Epithelial cell of prostate (primary cell): ENCODE measurements at regions not wholly inside any gene's neighbourhood (a gene's known extent, or its start where the extent isn't known, plus 50 kb on each side); places are given as distances from the start of the nearest gene placed in this dataset.
"Not testable (repeated sequence)": the region's sequence is repeated elsewhere in the genome, so short reads cannot be mapped to it uniquely, and the experiment has no call there.

Experiments used
- DNase-seq: peaks from one replicate; pipeline ENCODE4 v3.0.0-alpha.2; 2011; ENCODE audit warnings: low read depth, low spot score
- H3K27ac ChIP-seq: fragments of 450-650 bp; 2 replicates; pipeline ENCODE4 v1.5.1; 2017; ENCODE audit warnings: mild to moderate bottlenecking

DNA sequence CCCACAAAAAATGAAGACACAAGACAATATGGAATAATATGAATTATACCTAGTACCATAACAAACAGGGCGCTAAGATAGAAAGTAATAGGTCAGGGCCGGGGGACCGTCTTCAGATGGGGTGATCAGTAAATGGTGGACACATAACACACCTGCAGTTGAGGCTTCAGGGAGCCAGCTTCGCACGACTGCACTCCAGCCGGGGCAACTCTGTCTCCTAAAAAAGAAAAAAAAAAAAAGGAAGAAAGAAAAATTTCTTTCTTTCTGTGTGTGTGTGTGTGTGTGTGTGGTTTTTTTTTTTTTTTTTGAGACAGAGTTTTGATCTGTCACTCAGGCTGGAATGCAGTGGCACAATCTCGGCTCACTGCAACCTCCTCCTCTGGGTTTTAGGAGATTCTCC lies 75.0 kb upstream of the HSPA9 start:
- DNase-seq, result no peak
- no peak overlapping the region for H3K27ac ChIP-seq

DNA sequence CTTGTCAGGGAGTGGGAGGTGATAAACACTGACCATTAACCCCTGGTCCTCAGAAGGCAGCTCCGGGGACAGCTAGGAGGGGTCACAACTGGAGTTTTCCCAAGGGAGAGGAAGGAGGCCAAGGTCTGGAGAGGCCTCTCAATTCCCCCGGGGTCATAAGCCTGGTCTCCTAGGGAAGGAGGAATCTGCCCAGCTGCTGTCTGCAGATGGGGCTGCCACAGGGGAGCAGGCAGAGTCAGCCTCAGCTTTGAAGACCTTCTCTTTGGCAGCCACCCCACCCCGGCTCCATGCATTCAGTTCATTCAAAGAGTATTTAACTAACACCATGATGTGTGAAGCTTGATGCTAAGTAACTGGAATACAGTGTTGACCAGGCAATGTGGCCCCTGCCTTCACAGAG lies 74.6 kb upstream of the HSPA9 start:
- no peak overlapping the region for H3K27ac ChIP-seq
- DNase-seq, result no peak

DNA sequence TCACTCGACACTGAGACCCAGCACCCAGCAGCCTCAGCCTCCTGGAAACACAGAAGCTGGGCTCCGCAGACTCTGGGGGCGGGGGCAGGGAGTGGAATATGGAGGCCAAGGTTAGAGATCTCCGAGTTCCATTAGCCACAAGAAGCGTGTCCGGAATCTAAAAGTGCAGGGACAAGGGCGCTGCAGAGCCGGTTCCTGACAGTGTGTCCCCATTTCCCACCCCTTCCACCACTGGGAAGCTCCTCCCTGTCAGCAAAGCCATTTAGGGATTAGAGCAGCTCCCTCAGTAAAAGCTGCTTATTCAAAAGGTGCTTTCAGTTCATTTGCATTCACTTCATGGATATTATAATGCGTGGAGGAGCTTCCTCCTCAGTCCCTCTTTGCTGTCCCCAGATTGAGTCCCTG lies 74.1 kb upstream of the HSPA9 start:
- DNase-seq, result no peak
- H3K27ac ChIP-seq, result no peak overlapping the region

DNA sequence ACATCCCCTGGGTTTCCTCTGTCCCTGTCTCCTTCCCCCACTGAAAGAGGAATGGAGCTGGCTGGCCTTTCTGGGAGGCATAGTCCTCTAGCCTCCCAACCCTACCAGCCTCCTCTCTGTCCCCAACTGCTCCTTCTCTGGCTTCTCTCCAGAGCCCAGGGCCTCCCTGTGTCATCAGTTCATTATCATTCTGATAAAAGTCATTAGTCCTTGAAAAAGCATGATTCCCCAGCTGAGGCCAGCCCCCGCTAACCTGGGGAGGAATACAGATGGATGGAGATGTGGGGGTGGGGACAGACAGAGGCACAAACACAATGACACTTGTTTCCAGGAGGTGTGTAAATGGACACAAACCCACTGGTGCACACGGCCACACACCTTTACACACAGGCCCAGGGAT lies 73.6 kb upstream of the HSPA9 start:
- DNase-seq, result no peak
- no peak overlapping the region for H3K27ac ChIP-seq

DNA sequence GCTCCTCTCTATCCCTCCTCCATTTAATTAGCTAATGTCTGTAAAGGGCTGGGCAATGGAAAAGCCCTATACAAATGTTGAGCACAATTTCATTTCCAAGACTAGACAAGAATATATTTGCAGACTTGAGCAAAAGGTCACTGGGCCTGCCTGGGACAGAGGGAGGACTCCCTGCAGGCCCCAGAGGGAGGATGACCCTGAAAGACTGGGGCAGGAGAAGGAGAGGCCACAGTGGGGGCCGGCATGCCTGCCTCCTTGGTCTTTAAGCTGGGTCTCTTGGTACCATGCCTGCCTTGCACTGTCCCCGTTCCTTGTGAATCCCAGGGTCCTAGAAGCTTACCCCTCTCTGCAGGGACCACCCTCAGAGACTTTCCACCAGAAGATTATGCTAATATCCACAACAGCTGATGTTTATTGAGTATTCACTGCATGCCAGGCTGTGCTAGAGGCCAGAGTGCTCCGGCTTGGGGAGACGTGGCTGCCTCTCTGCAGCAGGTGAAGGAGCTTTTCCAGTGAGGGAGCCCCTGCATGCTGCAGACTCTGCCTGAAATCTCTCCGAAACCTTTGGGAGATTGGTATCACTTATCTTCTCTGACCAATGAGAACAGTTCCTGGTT lies 72.7 kb upstream of the HSPA9 start:
- H3K27ac ChIP-seq, result no peak overlapping the region
- no peak for DNase-seq

DNA sequence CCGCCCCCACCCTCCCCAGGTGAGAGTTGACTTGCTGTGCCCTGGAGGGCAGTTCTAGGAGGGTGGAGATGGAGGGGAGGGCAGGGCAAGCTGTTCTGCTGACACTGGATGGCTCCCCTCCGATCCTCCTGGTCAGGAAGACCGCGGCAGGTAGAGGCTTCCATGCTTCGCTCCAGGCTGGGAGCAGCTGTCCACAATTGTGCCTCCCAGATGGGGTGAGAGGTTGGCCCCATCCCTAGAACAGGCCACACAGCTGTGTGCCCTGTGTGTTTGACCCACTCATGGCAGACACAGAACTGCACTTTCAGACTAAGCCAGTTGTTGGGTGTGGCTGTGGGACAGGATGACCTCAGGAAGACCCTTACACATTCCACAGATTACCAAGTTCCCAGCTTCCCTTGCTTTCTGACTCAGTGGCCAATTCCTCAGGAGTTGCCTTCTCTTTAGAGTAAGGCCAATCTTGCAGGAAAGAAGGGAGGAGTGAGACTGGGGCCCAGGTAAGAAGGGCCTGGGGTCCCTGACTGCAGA lies 72.1 kb upstream of the HSPA9 start:
- no peak overlapping the region for H3K27ac ChIP-seq
- no peak for DNase-seq

DNA sequence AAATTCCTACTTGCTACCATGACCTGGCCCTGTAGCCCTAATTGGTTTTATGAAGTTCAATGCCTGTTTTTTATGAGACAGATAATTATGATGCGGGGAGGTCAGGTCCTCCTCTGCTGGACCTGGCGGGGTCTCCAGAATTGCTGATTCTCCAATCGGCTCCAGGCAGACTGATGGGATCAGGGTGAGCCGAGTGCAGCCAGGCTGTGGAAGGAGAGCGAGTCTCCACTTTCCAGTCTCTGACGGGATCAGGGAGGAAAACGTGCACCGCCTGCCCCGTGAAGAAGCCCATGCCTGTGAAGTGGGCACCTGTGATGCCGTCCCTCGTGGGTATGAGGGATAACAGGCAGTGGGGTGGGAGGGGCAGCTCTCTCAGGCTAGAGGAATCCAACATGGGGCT lies 71.5 kb upstream of the HSPA9 start:
- DNase-seq, result no peak
- no peak overlapping the region for H3K27ac ChIP-seq

DNA sequence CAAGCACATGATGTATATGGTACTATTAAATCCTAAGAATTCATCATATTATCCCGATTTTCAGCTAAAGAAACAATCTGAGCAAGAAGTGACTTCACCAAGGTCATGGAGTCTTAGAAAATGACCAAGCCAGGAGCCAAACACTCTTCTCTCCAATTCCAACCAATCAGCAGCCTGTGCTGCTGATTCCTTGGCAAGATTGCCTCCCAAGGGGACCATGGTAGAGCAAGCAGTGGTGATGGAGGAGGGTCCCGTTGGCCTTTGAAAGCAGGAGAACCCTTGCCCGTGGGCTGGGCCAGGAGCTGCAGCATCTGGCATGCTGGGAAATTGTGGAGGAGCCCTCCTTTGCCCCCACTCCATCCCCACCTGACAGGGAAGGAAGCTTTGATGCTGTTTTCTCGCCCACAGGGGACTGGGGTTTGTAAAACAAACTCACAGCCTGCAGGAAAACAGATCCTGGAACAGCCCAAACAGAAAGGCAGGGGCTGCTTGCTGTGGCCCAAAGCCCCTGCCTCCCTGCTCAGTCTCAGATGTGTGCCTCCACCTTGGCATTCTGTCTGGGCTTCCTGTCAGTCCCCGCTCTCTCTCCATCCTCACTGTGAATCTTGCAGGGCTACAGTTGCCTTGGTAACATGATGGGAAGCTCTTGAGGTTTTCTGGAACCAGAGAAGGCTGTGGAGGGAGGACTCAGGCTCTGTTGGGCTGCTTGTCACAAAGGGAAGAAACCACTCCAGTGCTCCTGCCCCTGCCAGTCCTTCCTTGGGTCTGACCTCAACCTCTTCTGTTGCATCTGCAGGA lies 70.8 kb upstream of the HSPA9 start:
- no peak overlapping the region for H3K27ac ChIP-seq
- DNase-seq, result no peak

DNA sequence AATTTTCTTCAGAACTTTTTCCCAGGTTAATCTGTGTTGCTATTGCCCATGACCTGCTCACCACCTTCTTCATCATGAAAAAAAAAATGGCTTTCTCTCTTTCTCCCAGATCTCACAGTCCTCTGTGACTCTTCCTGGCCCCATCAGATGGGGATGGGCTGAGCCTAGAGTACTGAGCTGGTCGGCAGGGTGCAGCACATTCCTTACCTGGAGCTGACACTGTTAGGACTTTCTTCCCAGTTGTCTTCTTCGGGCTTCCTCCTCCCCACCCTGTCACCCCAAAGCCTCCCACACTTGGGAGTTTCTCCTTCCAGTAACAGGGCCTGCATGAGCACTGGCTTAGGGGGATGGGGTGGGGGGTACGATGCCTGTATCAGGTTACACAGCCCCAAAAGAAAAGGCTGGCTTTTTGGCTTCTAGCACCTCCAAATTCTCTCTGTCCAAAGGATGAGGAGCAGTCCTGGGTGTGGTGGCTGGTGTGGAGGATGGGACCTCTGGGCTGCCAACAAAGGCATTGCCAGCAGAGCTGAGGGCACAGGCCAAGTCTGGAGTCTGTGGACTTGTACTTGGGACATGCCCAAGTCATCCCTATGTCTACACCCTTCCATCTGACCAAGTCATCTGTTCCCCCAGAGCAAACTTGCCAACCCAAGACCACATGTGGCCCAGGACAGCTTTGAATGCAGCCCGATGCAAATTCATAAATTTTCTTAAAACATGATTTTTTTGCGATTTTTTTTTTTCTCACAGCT lies 68.0 kb upstream of the HSPA9 start:
- no peak for DNase-seq
- no peak overlapping the region for H3K27ac ChIP-seq

DNA sequence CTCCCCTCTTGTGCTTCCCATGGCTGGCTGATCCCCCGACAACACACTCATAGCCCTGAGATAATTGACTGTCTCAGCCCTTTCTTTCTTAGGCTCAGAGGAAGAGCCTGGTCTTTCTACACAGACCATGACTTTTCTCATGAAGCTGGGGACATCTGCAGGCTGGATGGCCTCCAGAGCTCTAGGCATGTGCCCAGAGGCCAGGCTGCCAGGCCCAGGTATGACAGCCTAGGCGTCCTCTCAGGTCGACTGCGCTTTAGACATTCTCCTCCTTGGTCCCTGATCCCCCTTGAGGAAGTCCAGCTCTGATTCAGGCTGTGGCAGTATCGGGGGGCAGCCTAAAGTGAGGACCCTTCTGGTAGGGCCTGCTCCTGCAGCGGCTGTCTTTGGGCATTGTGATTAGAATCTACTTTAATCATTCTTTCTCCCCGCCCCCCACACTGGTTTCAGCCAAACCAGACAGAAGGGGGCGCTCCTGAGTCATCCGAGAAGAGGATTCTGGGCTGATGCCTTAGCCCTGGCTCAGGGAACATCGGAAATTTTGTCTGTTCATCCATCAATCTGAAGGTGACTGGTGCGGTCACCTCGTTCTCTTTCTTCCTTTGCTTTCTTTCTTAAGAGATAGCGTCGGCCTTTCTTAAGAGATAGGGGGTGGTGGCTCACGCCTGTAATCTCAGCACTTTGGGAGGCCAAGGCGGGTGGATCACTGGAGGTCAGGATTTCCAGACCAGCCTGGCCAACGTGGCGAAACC lies 66.5 kb upstream of the HSPA9 start:
- H3K27ac ChIP-seq, result no peak overlapping the region
- DNase-seq, result no peak

DNA sequence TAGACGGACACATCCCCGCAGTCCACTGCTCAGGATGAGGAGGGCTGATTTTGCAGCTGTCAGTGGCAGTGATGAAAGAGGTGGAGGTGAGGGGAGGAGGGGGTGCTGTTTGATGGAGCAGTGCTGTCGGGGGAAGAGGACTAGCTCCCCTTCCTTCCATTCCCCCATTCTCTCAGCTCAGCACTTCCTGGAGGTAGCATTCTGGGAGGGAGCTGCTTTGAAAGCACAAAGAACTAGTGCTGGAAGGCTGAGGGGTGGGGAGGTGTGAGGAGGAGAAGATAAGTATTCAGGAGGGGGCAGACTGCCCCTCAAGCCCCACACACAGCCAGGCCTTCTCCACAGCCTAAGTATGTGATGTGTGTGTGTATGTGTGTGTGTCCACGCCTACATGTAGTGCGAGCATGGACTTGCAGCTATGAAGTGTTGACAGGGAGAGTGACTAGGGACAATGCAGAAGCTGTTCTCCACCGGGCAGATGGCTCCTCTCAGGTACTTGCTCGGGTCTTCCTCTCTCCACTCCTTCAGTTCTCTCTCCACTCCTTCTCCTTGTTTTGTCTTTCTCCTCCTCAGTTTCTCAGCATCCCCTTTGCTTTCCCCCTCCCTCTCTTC lies 65.5 kb upstream of the HSPA9 start:
- H3K27ac ChIP-seq, result no peak overlapping the region
- DNase-seq, result no peak

DNA sequence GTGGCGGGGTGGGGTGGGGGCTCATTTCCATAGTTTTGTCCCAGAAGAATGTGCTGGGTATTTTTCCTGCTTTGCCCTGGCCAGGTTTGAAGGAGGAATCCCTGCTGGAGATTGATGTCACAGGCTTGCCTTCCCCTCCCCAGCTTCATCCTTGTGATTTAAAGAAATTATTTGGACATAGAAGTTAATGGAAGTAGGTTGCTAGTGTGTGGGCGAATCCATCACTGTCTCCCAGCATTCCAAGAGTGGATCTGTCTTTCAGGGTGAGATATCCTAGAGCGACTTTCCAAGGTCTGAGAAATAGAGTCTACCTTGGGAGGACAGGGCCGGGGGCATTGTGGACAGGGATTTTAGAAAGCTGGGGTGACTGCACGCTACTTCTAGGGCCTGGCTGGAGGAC lies 64.9 kb upstream of the HSPA9 start:
- no peak for DNase-seq

DNA sequence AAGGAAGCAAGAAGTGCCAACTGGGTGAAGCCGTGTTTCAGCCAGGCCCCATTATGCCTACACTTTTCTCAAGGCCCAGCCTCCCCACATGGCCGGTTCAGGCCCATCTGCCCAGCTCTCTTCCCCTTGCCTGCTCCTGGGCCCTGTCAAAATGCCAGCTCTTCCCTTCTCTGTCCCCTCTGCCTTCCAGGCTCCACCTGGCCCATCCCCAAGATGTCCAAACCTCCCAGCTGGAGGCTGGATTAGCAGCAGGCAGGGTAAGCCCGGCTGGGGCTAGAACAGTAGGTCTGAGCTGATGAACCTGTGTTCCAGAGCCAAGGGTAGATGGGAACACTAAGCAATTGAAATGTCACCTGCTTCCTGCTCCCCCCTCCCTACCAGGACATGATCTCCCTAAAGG lies 64.1 kb upstream of the HSPA9 start:
- no peak for DNase-seq
- no peak overlapping the region for H3K27ac ChIP-seq

More for the DNA sequence above, 64.9 kb upstream of the HSPA9 start:
- H3K27ac ChIP-seq, result no peak overlapping the region

DNA sequence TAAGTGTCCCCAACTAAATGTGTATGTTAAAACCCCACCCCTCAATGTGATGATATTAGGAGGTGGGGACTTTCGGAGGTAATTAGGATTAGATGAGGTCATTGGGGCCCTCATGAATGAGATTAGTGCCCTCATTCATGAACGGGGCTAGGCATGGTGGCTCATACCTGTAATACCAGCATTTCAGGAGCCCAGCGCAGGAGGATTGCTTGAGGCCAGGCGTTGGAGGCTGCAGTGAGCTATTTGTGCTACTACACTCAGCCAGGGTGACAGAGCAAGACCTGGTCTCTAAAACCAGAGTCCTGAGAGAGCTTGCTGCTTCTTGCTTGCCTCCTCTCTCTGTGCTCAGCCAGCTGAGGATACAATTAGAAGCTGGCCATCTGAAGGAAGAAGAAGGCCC lies 62.1 kb upstream of the HSPA9 start:
- no peak overlapping the region for H3K27ac ChIP-seq
- no peak for DNase-seq

DNA sequence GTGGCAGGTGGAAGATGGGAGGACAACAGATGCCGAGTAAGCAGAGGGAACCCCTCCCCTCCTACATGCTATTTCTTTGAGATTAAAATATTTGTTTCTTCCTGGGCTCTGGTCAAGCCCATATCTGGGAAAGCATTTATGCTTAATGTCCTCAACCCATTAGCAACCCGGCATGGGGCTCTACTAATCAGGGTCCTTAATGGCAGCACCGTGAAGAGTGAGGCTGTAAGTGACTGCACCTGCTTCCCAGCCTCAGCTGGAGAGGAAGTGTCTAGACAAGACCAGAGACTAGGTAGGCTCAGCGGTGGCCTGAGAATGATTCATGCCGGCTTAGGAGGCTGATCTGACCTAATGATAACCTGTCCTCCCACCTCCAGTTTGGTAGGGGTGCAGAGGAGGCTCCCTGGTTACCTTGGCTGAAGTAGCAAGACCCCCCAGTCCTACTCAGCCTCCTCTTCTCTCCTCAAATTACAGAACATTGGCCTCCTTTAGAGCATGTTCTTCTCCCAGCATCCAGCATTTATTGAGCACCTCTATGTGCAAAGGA lies 61.3 kb upstream of the HSPA9 start:
- no peak for DNase-seq
- no peak overlapping the region for H3K27ac ChIP-seq

DNA sequence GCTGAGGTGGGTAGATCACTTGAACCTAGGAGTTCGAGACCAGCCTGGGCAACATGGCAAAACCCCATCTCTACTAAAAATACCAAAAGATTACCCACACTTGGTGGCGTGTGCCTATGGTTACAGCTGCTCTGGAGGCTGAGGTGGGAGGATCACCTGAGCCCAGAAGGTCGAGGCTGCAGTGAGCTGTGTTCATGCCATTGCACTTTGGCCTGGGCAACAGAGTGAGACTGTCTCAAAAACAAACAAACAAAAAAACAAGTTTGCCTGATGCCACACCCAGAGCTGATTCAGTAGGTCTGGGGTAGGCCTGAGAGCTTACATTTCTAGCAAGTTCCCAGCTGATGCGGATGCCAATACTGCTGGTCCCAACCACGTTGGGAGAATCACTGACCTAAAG lies 60.5 kb upstream of the HSPA9 start:
- no peak overlapping the region for H3K27ac ChIP-seq
- no peak for DNase-seq

DNA sequence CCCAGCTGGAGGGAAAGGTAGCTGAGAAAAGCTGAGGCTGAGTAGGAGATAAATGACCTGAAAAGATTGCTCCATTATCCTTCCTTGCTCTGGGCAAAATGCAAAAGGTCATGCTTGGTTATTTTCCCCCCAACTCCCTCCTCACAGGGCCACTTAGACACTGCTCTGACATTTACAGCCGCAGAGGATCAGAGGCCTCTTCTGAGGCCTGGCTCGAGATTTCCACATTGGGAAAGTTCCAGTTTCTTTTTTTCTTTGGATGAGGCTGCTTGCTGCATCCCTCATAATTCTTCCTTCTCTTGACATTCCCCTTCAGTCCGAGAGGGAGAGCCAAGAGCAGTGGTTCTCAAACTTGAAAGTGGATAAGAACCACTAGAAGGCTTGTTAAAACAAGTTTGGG lies 60.1 kb upstream of the HSPA9 start:
- no peak for DNase-seq
- H3K27ac ChIP-seq, result no peak overlapping the region

DNA sequence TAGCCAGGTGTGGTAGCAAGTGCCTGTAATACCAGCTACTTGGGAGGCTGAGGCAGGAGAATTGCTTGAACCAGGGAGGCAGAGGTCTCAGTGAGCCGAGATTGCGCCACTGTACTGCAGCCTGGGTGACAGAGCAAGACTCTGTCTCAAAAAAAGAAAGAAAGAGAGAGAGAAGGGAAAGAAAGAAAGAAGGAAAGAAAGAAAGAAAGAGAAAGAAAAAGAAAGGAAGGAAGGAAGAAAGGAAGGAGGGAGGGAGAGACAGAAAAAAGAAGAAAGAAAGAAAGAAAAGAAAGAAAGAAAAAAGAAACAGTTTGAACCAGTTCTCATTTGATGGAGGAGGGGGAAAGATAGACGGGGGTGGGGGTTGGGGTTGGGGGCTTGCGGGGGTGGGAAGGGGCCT lies 59.6 kb upstream of the HSPA9 start:
- H3K27ac ChIP-seq, result not testable (repeated sequence)

DNA sequence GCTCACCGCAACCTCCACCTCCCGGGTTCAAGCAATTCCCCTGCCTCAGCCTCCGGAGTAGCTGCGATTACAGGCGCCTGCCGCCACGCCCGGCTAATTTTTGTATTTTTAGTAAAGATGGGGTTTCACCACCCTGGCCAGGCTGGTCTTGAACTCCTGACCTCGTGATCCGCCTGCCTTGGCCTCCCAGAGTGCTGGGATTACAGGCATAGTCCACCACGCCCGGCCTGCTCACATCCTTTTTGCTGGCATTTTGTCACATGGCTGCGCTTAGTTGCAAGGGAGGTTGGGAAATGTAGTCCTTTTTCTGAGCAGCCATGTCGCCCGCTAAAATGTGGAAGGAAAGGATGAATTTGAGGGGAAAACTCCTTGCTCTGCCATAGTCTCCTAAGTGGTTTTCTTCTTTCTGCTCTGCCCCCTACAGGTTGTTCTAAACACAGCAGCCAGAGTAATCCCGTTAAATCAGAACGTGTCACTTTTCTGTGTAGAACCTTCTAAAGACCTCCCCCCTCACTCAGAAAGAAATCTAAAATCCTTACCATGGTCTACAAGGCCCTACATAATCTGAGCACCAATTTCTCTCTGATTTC lies 57.8 kb upstream of the HSPA9 start:
- no peak for DNase-seq
- H3K27ac ChIP-seq, result no peak overlapping the region

More for the DNA sequence above, 59.6 kb upstream of the HSPA9 start:
- DNase-seq, result not testable (repeated sequence)
